NCI-H1436 treated with DMSO at 0.1 percent for 48 hours (cell line): ENCODE measurements at regions not wholly inside any gene's neighbourhood (a gene's known extent, or its start where the extent isn't known, plus 50 kb on each side); places are given as distances from the start of the nearest gene placed in this dataset.

Experiments used
- DNase-seq: peaks from one replicate; lab custom pipeline; 2025; lab: John Stamatoyannopoulos, UW

DNA sequence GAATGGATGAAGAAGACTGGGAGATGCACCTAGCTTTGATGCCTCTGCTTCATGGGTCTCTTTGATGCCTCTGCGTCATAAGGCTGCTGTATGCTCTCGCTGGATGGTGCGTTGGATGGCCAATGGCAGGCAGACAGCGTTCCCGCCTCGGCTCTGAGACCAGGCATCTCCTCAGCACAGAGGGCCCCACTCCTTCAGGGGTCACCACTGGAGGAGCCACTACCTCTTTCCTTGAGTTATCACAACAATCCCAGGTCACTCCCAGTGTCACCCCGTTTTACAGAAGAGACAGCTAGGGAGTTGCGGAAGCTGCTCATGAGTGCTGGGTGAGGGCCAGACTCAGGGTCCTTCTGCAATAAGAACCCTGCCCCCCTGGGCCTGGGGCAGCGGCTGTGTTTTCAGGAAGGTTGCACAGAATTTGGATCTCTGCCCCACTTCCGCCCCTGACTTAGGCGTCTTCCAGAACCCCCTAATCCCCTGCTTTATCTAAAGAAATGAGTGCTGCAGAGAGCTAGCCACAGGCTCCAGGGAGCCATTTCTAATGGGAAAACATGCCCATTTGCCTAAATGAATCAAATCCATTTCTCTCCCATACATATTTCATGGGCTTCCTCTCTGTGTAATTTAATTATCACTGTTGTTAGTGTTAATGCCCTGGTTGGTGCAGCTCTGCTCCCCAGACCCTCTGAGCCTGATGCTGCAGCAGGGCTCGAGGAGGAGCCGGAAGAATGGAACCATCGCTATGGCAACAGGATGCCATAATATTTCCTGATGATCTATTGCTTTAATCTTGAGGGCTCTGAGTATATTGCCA lies 131.8 kb upstream of the HS6ST1 start:
- no peak for DNase-seq

DNA sequence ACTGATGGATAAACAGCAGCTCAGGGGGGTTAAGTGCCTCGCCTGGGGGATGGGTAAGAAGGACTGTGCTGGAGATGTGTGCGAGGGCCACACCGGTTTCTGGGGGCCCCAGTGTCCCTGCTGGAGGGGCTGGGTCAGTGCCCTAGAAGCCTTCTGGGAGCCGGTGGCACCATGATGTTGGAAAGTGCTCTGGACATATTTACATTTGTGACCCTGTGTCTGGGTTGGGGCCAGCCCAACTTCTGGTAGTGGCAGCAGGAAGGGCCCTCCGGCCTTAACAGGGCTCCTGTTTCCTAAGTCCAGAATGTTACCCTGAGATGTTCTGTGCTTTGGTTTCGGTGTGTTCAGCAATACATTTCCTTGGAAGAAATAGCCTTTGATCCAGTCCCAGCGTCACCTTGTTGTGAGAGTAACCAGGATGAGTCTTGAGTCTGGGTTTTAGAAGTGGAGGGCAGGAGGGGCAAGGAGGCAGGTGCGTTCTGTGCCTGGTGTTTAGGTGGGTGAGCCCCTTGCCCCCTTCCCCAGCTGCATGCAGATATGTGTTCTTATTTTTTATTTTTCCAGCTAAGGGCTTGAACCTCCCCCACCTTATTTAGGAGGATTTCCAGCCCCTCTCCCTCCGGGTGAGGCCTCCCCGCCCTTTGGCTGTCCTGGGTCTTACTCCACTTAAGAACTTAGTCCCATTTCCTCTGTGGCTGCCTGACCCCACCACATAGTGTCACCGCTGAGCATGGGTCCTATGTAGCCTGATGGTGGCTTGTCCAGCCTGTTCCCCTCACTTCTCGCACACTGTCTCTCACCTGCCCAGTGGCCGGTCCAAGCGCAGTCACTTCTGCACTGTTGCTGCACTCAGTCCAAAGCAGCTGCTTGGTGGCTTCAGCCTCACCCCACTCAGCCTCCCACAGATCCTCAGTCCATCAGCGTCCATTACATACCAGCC lies 132.7 kb upstream of the HS6ST1 start:
- no peak for DNase-seq

DNA sequence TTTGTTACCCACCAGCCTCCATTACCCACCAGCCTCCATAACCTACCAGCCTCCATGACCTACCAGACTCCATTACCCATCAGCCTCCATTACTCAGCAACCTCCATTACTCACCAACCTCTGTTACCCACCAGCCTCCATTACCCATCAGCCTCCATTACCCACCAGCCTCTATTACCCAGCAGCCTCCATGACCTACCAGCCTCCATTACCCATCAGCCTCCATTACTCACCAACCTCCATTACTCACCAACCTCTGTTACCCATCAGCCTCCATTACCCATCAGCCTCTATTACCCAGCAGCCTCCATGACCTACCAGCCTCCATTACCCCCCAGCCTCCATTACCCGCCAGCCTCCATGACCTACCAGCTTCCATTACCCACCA lies 133.3 kb upstream of the HS6ST1 start:
- no peak for DNase-seq

- DNase-seq, result no peak
These were observed 134.2 kb upstream of the HS6ST1 start for GRCh38 chr2:128452536-128453530.

- no peak for DNase-seq
These were observed 136.5 kb upstream of the HS6ST1 start for GRCh38 chr2:128454980-128455720.

DNA sequence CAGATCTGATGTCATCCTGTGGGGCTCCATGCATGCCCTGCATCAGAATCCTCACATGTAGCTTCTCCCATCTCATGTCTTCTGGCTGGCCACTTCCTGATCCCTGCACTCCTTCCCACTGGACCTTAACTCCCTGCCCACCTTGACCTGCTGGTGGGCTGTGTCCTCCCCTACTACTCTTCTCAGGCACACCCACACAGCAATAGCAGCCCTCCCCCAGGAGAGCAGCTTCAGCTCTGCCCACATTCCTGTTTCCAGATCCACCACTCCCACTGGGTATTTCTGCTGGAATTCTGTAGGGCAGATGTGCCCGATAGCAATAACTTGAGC lies 137.0 kb upstream of the HS6ST1 start:
- no peak for DNase-seq

- DNase-seq, result no peak
These were observed 137.6 kb upstream of the HS6ST1 start for GRCh38 chr2:128456281-128456680.

- no peak for DNase-seq
These were observed 138.4 kb upstream of the HS6ST1 start for GRCh38 chr2:128457006-128457604.

- no peak for DNase-seq
These were observed 139.0 kb upstream of the HS6ST1 start for GRCh38 chr2:128457716-128458115.

DNA sequence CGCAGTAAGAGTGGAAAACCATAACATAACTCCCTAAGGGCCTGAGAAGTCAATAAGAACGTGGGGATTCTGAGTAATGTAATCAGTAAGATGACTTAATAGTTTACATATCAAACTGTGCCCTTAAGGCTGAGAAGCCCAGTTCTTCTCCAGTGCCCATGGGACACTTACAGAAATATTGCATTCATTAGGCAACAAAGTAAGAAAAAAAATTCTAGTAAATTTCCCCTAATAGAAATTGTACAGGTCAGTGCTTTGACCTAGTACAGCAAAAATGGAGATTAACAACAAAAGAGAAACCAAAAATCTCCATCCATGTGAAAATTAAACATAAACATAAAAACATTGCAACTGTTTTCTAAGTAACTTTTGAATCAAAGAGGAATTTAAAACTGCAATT lies 139.8 kb upstream of the HS6ST1 start:
- DNase-seq, result no peak

DNA sequence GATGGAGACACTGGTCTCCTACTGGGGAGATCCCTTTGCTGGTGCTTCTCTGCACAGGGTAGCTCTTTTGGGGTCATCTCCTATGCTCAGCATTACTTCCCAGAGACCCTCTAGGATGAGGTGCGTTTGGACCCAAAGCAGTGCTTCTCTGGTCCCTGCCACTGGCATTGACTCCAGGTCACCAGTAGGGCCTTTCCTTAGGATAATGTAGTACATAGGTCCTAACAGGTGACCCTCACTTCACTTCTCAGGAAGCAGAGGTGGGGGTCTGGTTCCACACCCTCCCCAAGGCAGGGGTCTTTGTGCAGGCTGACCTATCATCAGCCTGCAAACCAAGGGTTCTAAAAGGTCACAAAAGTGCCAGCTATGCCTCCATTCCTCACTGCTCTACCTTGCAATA lies 145.8 kb upstream of the HS6ST1 start:
- no peak for DNase-seq

GRCh38 chr2:128465246-128466170 lies 146.8 kb upstream of the HS6ST1 start:
- DNase-seq, result no peak

GRCh38 chr2:128466376-128466775 lies 147.7 kb upstream of the HS6ST1 start:
- no peak for DNase-seq

- no peak for DNase-seq
These were observed 148.1 kb upstream of the HS6ST1 start for GRCh38 chr2:128466776-128467175.

GRCh38 chr2:128467321-128467969 lies 148.8 kb upstream of the HS6ST1 start:
- DNase-seq, result no peak

DNA sequence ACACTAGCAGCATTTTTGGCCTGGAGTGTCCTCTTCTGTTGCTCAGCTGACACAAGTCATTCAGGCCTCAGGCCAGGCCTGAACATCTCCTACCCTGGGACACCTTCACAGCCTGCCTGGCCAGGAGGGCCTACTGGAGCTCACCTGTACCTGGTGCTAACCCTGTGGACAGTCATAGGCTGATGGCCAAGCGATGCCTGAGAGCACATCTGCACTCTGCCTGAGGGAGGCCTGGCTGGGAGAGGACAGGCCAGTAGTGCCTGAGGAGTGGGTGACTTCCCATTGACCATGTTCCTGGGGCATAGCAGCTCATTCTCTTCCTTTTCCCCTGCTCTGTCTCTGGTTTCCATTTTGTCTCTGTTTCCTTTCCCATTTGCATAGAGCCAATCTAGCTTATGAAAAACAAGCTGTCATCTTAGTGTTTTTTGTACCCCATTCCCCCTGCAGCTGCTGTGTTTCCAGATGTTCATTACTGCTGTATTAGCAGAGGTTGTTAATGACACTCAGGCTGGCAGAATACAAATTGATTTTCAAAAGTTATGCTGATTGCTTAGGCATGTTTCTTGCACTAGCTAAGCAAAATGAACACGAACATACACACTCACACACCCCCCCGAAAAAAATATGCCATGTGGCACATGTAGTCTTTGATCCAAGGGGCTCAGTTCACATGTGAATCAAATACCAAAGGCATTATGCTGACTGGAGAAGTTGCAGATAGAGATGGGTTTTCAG lies 149.7 kb upstream of the HS6ST1 start:
- DNase-seq, result no peak

DNA sequence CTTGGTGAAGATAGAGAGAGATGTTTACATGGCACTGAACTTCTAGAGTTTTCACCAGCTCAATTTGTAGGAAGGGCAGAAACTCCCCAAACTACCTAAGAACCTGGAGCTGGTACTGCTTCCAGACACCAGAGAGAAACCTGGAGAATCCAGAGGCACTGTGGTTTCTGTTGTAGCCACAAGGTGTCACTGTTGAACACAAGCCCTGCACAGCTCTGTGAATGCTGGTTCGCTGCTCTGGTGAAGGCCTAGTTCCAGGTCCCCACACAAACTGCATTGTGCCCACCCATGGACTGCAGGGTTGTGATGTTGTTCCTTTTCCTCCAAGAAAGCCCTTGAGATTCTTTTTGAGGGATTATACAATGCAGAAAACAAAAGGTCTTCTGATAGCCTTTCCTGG lies 150.5 kb upstream of the HS6ST1 start:
- no peak for DNase-seq

DNA sequence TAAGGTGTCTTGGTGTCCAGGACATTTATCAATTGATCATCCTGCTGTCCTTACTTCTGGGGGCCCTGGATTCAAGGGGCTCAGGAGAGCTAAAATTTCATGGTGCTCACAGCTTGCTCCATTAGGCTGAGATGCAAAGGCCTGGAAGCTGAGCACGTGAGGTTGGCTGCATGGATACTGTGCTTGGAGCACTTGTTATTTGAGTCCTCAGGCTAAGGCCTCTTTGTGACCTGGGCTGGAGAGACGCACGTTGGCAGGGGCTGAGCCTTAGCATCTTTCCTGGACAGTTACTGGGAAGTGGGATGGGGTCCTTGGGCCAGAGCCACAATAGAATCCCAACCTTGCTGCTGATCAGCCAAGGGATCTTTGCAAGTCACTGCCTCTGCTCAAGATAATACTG lies 151.2 kb upstream of the HS6ST1 start:
- no peak for DNase-seq

DNA sequence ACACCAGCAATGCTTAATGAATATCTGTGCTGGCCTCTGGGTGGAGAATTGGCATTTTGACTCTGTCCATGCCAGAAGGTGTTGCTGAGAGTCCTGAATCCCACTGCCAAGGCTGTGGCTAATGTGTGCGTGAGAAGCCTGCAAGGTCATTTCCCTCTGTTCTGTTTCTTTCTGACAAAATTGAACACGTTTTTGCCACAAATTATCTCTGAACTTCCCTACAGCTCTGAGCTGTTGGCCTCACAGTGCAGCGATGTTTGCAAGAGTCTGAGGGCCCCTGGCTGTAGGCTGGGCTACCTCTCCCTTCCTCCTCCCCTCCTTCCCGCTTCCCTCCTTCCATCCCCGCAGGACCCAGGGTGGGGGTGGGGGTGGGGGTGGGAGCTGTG lies 154.1 kb upstream of the HS6ST1 start:
- no peak for DNase-seq
